Omental fat pad (tissue), 3 donors: ENCODE measurements at regions not wholly inside any gene's neighbourhood (a gene's known extent, or its start where the extent isn't known, plus 50 kb on each side); places are given as distances from the start of the nearest gene placed in this dataset.
"Not testable (repeated sequence)": the region's sequence is repeated elsewhere in the genome, so short reads cannot be mapped to it uniquely, and the experiment has no call there.

Experiments
- ATAC-seq: fragments of 150-250 bp; one replicate; pipeline ENCODE4 v1.9.1; 2016; ENCODE audit warnings: mild to moderate bottlenecking, moderate library complexity; ENCODE audit not compliant: low FRiP score
- DNase-seq: peaks from one replicate; pipeline ENCODE4 v3.0.0-alpha.2; 2019; ENCODE audit warnings: low spot score
- TF ChIP-seq, protein P1 (sequence below), 3 donors: fragments of 450-650 bp; IDR thresholded peaks; one replicate each; pipeline ENCODE4 v1.5.1; 2016 to 2017; ENCODE audit warnings: antibody characterized with exemption in 3 of 3, mild to moderate bottlenecking in 3 of 3, moderate library complexity in 2 of 3

DNA sequence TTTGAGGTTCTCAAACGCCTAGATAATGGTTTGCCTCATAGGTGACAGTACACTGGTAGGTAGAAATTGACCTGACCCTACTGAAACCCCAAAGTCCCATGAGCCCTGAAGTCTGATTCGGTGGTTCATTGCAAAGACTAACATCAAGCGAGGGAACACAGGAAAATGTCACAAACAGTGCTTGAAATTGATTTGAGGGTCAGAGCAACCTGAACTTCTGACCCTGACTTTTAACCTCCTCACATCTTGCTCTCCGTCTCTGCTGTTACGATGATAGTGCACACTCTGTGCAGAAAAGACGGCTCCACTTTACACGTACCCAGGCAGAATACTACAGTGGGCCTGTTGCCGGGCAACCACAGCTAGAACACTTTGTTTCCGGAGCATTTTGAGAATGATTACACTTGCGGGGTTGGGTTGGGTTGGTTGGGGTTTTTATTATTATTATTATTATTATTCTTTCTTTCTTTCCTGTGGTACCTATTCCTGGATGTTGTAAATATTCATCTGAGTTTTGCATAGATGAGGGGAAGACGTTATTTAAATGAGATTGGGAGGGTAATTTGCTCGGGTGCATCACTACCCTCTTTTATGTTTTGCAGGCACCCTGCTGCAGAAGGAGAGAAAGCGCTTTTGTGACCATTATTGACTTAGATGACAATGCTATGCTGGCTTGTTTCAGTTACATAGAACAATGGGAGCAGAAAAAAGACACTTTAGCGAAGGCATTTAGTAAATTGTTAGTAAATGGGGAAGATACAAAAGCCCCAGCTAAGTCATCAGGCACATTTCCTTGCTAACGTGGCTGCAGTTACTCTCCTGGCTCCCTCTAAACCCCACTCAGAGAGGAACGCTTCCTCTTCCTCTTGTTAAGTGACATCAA is 438.1 kb upstream of the NRP1 start:
- TF ChIP-seq, protein P1, sequence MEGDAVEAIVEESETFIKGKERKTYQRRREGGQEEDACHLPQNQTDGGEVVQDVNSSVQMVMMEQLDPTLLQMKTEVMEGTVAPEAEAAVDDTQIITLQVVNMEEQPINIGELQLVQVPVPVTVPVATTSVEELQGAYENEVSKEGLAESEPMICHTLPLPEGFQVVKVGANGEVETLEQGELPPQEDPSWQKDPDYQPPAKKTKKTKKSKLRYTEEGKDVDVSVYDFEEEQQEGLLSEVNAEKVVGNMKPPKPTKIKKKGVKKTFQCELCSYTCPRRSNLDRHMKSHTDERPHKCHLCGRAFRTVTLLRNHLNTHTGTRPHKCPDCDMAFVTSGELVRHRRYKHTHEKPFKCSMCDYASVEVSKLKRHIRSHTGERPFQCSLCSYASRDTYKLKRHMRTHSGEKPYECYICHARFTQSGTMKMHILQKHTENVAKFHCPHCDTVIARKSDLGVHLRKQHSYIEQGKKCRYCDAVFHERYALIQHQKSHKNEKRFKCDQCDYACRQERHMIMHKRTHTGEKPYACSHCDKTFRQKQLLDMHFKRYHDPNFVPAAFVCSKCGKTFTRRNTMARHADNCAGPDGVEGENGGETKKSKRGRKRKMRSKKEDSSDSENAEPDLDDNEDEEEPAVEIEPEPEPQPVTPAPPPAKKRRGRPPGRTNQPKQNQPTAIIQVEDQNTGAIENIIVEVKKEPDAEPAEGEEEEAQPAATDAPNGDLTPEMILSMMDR (IDR thresholded peaks at IDR 0.05) = no peak
- ATAC-seq = no peak
- no peak for DNase-seq

DNA sequence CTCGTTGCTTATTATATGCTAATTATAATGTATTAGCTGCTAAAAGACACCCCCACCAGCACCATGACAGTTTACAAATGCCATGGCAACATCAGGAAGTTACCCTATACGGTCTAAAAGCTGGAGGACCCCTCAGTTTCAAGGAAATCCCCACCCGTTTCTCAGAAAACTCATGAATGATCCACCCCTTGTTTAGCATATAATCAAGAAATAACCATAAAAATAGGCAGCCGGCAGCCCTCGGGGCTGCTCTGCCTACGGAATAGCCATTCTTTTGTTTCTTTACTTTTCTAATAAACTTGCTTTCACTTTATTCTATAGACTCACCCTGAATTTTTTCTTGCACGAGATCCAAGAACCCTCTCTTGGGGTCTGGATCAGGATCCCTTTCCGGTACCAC is 437.4 kb upstream of the NRP1 start:
- not testable (repeated sequence) for ATAC-seq, DNase-seq

DNA sequence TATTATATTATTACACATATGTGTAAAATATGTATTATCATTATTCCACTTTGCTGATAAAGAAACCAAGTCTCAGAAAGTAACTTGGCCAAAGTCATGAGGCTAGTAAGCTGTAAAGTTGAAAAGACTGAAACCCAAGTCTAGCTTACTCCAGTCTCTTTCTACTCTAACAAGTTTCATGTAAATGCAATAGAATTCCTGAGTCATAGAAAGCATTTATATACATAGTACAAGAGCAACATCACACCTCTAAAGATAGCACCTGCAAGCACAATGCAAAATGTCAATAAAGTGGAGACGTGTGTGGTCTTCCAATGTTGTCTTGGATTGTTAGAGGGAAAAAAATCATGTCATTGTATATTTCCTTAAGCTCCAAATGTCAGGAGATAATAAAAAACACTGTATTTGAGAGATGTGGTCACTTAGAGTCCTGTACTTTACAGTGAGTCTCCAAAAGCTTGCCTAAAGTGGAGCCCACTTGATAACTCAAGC is 430.3 kb upstream of the NRP1 start:
- ATAC-seq (no peak), DNase-seq (no peak)
- TF ChIP-seq, protein P1 (IDR thresholded peaks at IDR 0.05) = no peak

DNA sequence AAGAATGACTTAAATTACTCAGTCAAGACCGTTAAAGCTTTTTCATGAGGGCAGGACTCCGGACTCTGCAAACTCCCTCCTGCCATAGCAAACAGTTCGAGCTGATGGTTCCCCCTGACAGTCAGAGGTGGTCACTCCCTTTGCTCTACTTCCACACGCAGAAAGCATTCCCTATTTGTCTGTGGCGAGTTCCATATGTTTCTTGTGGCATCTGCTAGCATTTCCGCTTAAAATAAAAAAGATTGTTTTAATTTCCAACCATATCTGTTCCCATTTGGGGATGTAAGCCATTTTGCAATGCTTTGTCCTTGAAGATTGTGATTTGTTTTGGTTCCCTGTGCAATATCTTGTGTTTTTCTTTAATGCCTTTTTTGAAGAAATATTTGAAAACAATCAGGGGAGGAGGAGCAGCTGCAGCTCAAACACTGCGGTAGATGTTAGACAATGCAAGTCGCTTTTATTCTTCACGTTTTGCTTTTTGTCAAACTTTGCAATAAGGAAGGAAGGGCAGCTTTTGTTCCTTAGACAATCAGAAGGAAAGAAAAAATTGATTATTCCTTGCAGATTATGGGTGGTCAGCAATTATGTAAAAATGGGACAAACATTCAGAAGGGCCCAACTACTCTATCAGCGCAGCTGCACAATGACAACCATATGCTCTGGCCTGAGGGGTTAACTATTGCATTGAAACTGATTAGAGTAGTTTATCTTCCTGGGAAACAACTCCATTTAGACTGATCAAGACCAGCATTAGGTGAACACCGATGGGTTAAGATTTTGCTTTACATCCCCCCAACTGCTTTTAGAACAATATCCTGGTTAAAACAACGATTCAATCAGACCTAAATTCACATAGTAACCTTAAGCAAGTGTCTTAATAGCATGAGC is 425.8 kb upstream of the NRP1 start:
- TF ChIP-seq, protein P1 (IDR thresholded peaks at IDR 0.05) = no peak
- ATAC-seq = no peak

DNA sequence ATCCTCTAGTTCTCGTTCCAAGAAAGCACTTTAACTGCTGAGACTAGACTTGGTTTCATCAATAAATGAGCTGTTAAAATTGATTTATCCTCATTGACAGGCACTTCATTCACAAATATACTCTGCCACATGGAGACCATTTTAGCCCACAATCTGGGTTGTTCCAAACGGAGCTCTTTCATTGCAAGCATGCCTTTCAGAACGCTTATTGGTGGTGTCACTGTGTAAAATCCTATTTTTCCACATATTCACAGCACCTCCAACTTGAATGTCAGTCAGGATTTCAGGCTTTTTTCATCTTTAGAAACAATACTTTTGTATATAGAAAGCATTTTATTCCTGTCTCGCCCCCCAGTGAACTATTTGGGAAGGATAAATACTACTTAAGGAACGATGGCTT is 424.7 kb upstream of the NRP1 start:
- ATAC-seq (no peak), DNase-seq (no peak)
- TF ChIP-seq, protein P1 (IDR thresholded peaks at IDR 0.05) = no peak

More for the DNA sequence above, 425.8 kb upstream of the NRP1 start:
- no peak for DNase-seq

DNA sequence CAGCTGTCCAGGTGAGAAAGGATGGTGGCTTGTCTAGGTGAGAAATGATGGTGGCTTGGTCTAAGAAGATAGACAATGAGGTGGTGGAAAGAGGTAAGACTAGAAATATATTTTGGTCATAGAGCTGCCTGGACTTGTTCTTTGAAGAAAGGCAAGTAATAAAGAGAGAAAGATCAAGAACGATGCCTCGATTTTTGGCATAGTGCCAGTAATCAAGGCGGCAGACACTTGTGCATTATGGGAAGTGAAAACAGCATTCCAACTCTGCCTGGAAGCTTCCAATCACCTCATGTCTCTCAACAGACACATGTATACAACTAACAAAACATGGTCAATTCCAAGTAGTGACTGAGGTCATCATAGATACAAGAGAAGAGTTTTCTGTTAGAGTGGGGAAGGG is 423.8 kb upstream of the NRP1 start:
- DNase-seq (no peak), ATAC-seq (no peak)
- TF ChIP-seq, protein P1 (IDR thresholded peaks at IDR 0.05) = no peak

DNA sequence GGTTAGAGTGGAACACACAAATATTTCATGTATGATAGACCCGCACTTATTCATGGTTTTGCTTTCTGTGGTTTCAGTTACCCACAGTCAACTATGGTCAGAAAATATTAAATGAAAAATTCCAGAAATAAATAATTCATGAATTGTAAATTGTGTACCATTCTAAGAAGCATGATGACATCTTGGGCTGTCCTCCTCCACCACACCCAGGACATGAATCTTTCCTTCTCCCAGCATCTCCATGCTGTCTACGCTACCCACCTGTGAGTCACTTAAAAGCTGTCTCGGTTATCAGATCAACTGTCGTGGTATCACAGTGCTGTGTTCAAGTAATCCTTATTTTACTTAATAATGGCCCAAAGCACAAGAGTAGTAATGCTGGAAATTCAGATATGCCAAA is 419.6 kb upstream of the NRP1 start:
- DNase-seq = no peak
- TF ChIP-seq, protein P1 (IDR thresholded peaks at IDR 0.05) = no peak
- no peak for ATAC-seq
